WTC11 (cell line): ENCODE measurements at regions not wholly inside any gene's neighbourhood (a gene's known extent, or its start where the extent isn't known, plus 50 kb on each side); places are given as distances from the start of the nearest gene placed in this dataset.

Experiments
- ATAC-seq: fragments of 200-7000 bp; cut with Tn5 transposase; 2 replicates; pipeline ENCODE4 v1.10.0; 2021; ENCODE audit warnings: mild to moderate bottlenecking, moderate library complexity
- CTCF ChIA-PET: fragments of 300-600 bp; sonication (Branson Sonifier 250); formaldehyde crosslinking; loops from one replicate; lab custom pipeline; 2021; ENCODE audit warnings: antibody characterized with exemption; lab: Charles Lee
- POLR2A ChIA-PET: fragments of 350-600 bp; sonication (Branson Sonifier 250); formaldehyde crosslinking; loops from one replicate; lab custom pipeline; 2021; ENCODE audit warnings: antibody characterized with exemption; lab: Charles Lee
- DNase-seq: peaks from one replicate; pipeline ENCODE4 v3.0.0; 2021; ENCODE audit warnings: low spot score
- H3K27ac Mint-ChIP-seq: 2 replicates; pipeline ENCODE4 v1.8.0; 2021; ENCODE audit warnings: mixed read lengths
- H3K27me3 Mint-ChIP-seq: 2 replicates; pipeline ENCODE4 v1.8.0; 2021; ENCODE audit warnings: low read depth, mild to moderate bottlenecking, moderate library complexity, mixed read lengths
- H3K36me3 Mint-ChIP-seq: 2 replicates; pipeline ENCODE4 v1.8.0; 2021; ENCODE audit warnings: mixed read lengths
- H3K4me1 Mint-ChIP-seq: 2 replicates; pipeline ENCODE4 v1.8.0; 2022; ENCODE audit warnings: mixed read lengths
- H3K4me3 Mint-ChIP-seq: 2 replicates; pipeline ENCODE4 v1.8.0; 2021; ENCODE audit warnings: mild to moderate bottlenecking, moderate library complexity, mixed read lengths
- H3K9me3 Mint-ChIP-seq: 2 replicates; pipeline ENCODE4 v1.8.0; 2021; ENCODE audit warnings: mixed read lengths
- AR ChIP-seq: fragments of 250-450 bp; sonication (Bioruptor Pico); IDR thresholded peaks from 2 replicates; pipeline ENCODE4 v1.9.0; 2021; ENCODE audit warnings: mild to moderate bottlenecking
- CREM ChIP-seq: sonication (generic); formaldehyde crosslinking; IDR thresholded peaks from 2 replicates; pipeline ENCODE4 v1.8.1; 2022; ENCODE audit warnings: mild to moderate bottlenecking, missing genetic modification reagents, moderate library complexity
- MAX ChIP-seq: sonication (generic); formaldehyde crosslinking; IDR thresholded peaks from 2 replicates; pipeline ENCODE4 v1.8.0; 2022; ENCODE audit warnings: mild to moderate bottlenecking, missing genetic modification reagents
- MLX ChIP-seq: sonication (generic); formaldehyde crosslinking; IDR thresholded peaks from 2 replicates; pipeline ENCODE4 v1.8.1; 2023; ENCODE audit warnings: mild to moderate bottlenecking, missing genetic modification reagents, moderate library complexity
- NR1H2 ChIP-seq: sonication (generic); formaldehyde crosslinking; IDR thresholded peaks from 2 replicates; pipeline ENCODE4 v1.9.0; 2021; ENCODE audit warnings: mild to moderate bottlenecking, moderate library complexity, missing genetic modification reagents
- RELA ChIP-seq: sonication (generic); formaldehyde crosslinking; IDR thresholded peaks from 2 replicates; pipeline ENCODE4 v1.8.1; 2022; ENCODE audit warnings: missing genetic modification reagents, mild to moderate bottlenecking, borderline replicate concordance
- STAT6 ChIP-seq: sonication (generic); formaldehyde crosslinking; conservative IDR thresholded peaks from 2 replicates; pipeline ENCODE4 v1.8.1; 2023; ENCODE audit warnings: mild to moderate bottlenecking, low read depth, missing genetic modification reagents, moderate library complexity
- ZBTB21 ChIP-seq: sonication (generic); formaldehyde crosslinking; IDR thresholded peaks from 2 replicates; pipeline ENCODE4 v1.8.1; 2023; ENCODE audit warnings: mild to moderate bottlenecking, missing genetic modification reagents, borderline replicate concordance
- ZNF121 ChIP-seq: sonication (generic); formaldehyde crosslinking; IDR thresholded peaks from 2 replicates; pipeline ENCODE4 v1.8.0; 2023; ENCODE audit warnings: missing genetic modification reagents
- ZNF232 ChIP-seq: sonication (generic); formaldehyde crosslinking; IDR thresholded peaks from 2 replicates; pipeline ENCODE4 v1.8.0; 2022; ENCODE audit warnings: mild to moderate bottlenecking, missing genetic modification reagents
- ZNF396 ChIP-seq: fragments of 250-450 bp; sonication (Bioruptor Pico); IDR thresholded peaks from 2 replicates; pipeline ENCODE4 v1.8.0; 2021; ENCODE audit warnings: mild to moderate bottlenecking, moderate library complexity, borderline replicate concordance
- ZNF416 ChIP-seq: fragments of 250-450 bp; sonication (Bioruptor Pico); IDR thresholded peaks from 2 replicates; pipeline ENCODE4 v1.9.0; 2021; ENCODE audit warnings: mild to moderate bottlenecking, inconsistent platforms
- TF ChIP-seq, protein P1 (sequence below): sonication (generic); formaldehyde crosslinking; IDR thresholded peaks from 2 replicates; pipeline ENCODE4 v1.8.1; 2022; ENCODE audit warnings: low read depth, missing genetic modification reagents, borderline replicate concordance
- TF ChIP-seq, protein P2 (sequence below): fragments of 200-600 bp; IDR thresholded peaks from 2 replicates; pipeline ENCODE4 v1.8.0; 2022; ENCODE audit warnings: antibody characterized with exemption
- TF ChIP-seq, protein P3 (sequence below): sonication (generic); formaldehyde crosslinking; IDR thresholded peaks from 2 replicates; pipeline ENCODE4 v1.8.0; 2022; ENCODE audit warnings: mild to moderate bottlenecking, missing genetic modification reagents

GRCh38 chr19:32240316-32240715, 105.1 kb upstream of the ZNF507 start:
- H3K4me1 Mint-ChIP-seq, result no peaks in the 10 kb centered on the region
- H3K4me3 Mint-ChIP-seq, result no peak overlapping the region
- DNase-seq (no peak), ATAC-seq (no peak)
- CTCF ChIA-PET, result no interaction called here
- no peaks in the 10 kb centered on the region for H3K36me3 Mint-ChIP-seq
- no peaks in the 10 kb centered on the region for H3K27me3 Mint-ChIP-seq
- H3K27ac Mint-ChIP-seq, result no peak overlapping the region
- POLR2A ChIA-PET, result no interaction called here
- TF ChIP-seq ZBTB21 (CRISPR knock-in tag) (no peak), NR1H2 (no peak), ZNF396 (CRISPR knock-in tag) (no peak)
- H3K9me3 Mint-ChIP-seq, result no peaks in the 10 kb centered on the region

DNA sequence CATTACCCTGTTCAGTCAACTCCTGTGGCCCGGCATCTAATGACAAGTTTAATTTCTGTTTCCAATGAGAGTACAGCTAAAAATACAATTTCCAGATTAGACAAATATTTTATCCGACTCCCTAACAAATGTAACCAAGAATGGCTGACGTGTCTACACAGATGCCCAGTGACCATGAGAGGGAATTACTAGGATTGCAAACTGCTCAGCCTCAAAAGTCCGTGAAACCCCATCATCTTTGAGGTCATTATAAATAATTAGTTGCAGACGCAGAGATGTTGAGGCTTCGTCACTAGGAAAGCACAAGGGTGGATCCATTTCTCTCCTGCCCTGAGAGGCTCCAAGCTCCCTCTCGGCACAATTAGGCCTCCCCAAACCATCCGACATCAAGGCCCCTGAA, 104.1 kb upstream of the ZNF507 start:
- ChIA-PET CTCF (no interaction called here), POLR2A (no interaction called here)
- no peak overlapping the region for H3K27ac Mint-ChIP-seq
- ATAC-seq (no peak), DNase-seq (no peak)
- H3K4me1 Mint-ChIP-seq, result no peaks in the 10 kb centered on the region
- H3K27me3 Mint-ChIP-seq, result no peaks in the 10 kb centered on the region
- no peak overlapping the region for H3K4me3 Mint-ChIP-seq
- TF ChIP-seq MLX, result no peak
- TF ChIP-seq, all 79 proteins: peak for 0
- Mint-ChIP-seq H3K36me3 (no peaks in the 10 kb centered on the region), H3K9me3 (no peaks in the 10 kb centered on the region)

DNA sequence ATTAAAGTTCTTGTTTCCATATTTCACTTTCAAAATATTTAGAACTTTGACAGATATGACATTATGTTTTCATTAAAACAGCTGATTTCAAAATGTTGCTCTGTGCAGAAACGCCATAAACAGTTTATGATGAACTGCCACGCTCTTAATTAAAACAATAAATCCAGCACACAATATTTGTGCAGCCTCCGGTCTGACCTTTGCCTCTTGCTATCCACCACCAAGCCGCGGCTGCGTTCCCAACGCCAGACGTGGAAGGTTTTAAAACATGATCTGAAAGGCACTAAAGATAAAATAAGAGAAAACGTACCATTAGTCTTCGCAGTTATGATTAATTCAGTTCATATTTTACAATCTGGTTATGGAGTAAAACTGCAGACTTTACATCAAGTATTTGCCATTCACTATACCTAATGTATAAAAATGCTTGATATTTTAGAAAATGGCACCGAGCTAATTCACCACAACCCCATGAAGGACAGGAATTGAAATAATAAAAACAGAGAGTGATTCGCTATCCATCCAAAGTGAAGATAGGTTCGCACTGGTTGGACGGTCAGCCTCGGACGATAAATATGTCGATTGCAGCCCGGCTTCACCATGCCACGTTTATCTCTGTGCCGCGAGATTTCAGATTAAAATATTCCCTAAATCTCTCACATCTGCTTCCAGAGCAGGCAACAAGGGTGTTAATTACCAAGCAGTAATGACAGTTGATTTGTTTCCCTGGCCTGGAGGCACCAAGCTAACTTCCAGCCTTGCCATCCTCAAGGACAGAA, 103.3 kb upstream of the ZNF507 start:
- H3K27me3 Mint-ChIP-seq, result no peaks in the 10 kb centered on the region
- no peaks in the 10 kb centered on the region for H3K4me1 Mint-ChIP-seq
- TF ChIP-seq CREM (no peak), STAT6 (CRISPR knock-in tag) (no peak), ZNF232 (CRISPR knock-in tag) (no peak), MAX (no peak), AR (CRISPR knock-in tag) (no peak), RELA (CRISPR knock-in tag) (no peak), ZNF121 (no peak), ZNF416 (CRISPR knock-in tag) (no peak)
- TF ChIP-seq, protein P1, sequence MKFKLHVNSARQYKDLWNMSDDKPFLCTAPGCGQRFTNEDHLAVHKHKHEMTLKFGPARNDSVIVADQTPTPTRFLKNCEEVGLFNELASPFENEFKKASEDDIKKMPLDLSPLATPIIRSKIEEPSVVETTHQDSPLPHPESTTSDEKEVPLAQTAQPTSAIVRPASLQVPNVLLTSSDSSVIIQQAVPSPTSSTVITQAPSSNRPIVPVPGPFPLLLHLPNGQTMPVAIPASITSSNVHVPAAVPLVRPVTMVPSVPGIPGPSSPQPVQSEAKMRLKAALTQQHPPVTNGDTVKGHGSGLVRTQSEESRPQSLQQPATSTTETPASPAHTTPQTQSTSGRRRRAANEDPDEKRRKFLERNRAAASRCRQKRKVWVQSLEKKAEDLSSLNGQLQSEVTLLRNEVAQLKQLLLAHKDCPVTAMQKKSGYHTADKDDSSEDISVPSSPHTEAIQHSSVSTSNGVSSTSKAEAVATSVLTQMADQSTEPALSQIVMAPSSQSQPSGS (CRISPR knock-in tag), result no peak
- TF ChIP-seq, protein P2, sequence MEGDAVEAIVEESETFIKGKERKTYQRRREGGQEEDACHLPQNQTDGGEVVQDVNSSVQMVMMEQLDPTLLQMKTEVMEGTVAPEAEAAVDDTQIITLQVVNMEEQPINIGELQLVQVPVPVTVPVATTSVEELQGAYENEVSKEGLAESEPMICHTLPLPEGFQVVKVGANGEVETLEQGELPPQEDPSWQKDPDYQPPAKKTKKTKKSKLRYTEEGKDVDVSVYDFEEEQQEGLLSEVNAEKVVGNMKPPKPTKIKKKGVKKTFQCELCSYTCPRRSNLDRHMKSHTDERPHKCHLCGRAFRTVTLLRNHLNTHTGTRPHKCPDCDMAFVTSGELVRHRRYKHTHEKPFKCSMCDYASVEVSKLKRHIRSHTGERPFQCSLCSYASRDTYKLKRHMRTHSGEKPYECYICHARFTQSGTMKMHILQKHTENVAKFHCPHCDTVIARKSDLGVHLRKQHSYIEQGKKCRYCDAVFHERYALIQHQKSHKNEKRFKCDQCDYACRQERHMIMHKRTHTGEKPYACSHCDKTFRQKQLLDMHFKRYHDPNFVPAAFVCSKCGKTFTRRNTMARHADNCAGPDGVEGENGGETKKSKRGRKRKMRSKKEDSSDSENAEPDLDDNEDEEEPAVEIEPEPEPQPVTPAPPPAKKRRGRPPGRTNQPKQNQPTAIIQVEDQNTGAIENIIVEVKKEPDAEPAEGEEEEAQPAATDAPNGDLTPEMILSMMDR, result no peak
- TF ChIP-seq, protein P3, sequence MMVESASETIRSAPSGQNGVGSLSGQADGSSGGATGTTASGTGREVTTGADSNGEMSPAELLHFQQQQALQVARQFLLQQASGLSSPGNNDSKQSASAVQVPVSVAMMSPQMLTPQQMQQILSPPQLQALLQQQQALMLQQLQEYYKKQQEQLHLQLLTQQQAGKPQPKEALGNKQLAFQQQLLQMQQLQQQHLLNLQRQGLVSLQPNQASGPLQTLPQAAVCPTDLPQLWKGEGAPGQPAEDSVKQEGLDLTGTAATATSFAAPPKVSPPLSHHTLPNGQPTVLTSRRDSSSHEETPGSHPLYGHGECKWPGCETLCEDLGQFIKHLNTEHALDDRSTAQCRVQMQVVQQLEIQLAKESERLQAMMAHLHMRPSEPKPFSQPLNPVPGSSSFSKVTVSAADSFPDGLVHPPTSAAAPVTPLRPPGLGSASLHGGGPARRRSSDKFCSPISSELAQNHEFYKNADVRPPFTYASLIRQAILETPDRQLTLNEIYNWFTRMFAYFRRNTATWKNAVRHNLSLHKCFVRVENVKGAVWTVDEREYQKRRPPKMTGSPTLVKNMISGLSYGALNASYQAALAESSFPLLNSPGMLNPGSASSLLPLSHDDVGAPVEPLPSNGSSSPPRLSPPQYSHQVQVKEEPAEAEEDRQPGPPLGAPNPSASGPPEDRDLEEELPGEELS (CRISPR knock-in tag), result no peak
- POLR2A ChIA-PET, result interaction anchor here (0.5 kb wide), 1 partner anchor 25 kb away, joined by 4 read pairs; no protein-coding TSS in a partner anchor
- ATAC-seq (no peak), DNase-seq (no peak)
- no peaks in the 10 kb centered on the region for H3K36me3 Mint-ChIP-seq
- CTCF ChIA-PET, result interaction anchor here (1.0 kb wide), 1 partner anchor 18 kb away, joined by 4 read pairs; no protein-coding TSS in a partner anchor
- no peak overlapping the region for H3K27ac Mint-ChIP-seq
- H3K9me3 Mint-ChIP-seq, result no peaks in the 10 kb centered on the region
- no peak overlapping the region for H3K4me3 Mint-ChIP-seq
